Colonic mucosa (tissue), 4 donors: ENCODE measurements at regions not wholly inside any gene's neighbourhood (a gene's known extent, or its start where the extent isn't known, plus 50 kb on each side); places are given as distances from the start of the nearest gene placed in this dataset.

Experiments used
- DNase-seq: peaks from one replicate; pipeline ENCODE4 v3.0.0-alpha.2; 2020
- H3K27ac ChIP-seq: fragments of 200-600 bp; one replicate; pipeline ENCODE4 v1.8.0; 2021
- H3K27me3 ChIP-seq: fragments of 200-600 bp; one replicate; pipeline ENCODE4 v1.8.0; 2021
- H3K36me3 ChIP-seq: fragments of 200-600 bp; one replicate; pipeline ENCODE4 v1.8.0; 2021
- H3K4me1 ChIP-seq: fragments of 200-600 bp; one replicate; pipeline ENCODE4 v1.8.0; 2021; ENCODE audit warnings: mild to moderate bottlenecking
- H3K4me3 ChIP-seq: fragments of 200-600 bp; one replicate; pipeline ENCODE4 v1.8.0; 2021
- H3K9ac ChIP-seq, 2 donors: one replicate each; pipeline ENCODE4 v1.7.0; 2013; ENCODE audit warnings: control low read depth in 2 of 2, low read depth in 2 of 2, low read length in 2 of 2
- H3K9me3 ChIP-seq: fragments of 200-600 bp; one replicate; pipeline ENCODE4 v1.8.0; 2021
- intact Hi-C: fragments of 100-400 bp; cut with DNase I; formaldehyde crosslinking; loops from one replicate; pipeline ENCODE4 v1.14.1; 2022
- TF ChIP-seq, protein P1 (sequence below): fragments of 200-600 bp; IDR thresholded peaks from one replicate; pipeline ENCODE4 v1.8.0; 2022; ENCODE audit warnings: antibody characterized with exemption, mild to moderate bottlenecking
- donor health status: healthy.
- donor health status: DM: no; HTN: no; CAD: no.
- donor health status: DM: no; HTN: no; CAD: no.

DNA sequence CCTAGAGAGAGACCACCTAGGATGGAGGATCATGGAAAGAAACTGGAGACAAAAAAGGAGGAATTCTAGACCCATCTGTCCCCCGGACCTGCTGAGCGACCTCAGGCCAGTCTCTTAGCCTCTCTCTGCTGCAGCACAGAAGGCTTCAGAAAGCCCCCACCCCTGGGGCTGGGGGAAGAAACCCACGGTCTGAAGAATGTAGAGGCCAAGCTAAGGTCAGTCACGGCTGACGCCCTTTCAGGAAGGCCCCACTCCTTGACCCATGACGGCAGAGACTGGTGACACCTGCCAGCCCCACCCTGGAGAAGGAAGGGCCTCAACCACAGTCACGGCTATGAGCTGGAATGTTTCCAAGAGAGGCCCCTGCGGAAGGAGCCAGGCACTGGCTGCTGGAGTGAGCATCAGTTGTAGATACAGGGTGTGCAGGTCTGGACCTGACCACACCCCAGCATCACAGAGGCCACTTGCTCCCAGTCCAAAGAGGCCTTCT lies 120.5 kb upstream of the BOD1 start:
- DNase-seq = peak; percentile 65
- H3K4me1 ChIP-seq = no peaks in the 10 kb centered on the region
- TF ChIP-seq, protein P1, sequence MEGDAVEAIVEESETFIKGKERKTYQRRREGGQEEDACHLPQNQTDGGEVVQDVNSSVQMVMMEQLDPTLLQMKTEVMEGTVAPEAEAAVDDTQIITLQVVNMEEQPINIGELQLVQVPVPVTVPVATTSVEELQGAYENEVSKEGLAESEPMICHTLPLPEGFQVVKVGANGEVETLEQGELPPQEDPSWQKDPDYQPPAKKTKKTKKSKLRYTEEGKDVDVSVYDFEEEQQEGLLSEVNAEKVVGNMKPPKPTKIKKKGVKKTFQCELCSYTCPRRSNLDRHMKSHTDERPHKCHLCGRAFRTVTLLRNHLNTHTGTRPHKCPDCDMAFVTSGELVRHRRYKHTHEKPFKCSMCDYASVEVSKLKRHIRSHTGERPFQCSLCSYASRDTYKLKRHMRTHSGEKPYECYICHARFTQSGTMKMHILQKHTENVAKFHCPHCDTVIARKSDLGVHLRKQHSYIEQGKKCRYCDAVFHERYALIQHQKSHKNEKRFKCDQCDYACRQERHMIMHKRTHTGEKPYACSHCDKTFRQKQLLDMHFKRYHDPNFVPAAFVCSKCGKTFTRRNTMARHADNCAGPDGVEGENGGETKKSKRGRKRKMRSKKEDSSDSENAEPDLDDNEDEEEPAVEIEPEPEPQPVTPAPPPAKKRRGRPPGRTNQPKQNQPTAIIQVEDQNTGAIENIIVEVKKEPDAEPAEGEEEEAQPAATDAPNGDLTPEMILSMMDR = no peak
- no peak overlapping the region for H3K4me3 ChIP-seq
- no peaks in the 10 kb centered on the region for H3K36me3 ChIP-seq
- no peak overlapping the region for H3K27ac ChIP-seq
- H3K9me3 ChIP-seq = no peaks in the 10 kb centered on the region
- H3K9ac ChIP-seq = no peak overlapping the region
- no peaks in the 10 kb centered on the region for H3K27me3 ChIP-seq
- intact Hi-C loops = no loop called here

DNA sequence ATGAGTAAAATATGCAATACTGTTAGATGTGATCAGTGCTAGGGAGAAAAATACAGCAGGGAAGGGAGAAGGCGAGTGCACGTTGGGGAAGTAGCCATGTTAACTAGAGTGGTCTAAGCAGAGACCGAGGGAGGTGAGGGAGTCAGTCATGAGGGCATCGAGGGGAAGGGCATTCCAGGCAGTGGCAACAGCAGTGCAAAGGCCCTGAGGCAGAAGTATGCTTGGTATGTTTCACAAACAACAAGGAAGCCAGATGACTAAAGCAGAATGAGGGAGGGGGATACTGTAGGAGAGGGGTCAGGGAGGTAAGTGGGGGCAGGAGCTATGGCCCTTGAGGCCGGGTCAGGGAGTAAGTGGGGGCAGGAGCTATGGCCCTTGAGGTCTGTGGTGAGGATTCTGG lies 123.3 kb upstream of the BOD1 start:
- Histone ChIP-seq H3K27ac (no peak overlapping the region), H3K4me3 (no peak overlapping the region), H3K4me1 (no peaks in the 10 kb centered on the region), H3K36me3 (no peaks in the 10 kb centered on the region), H3K27me3 (no peaks in the 10 kb centered on the region), H3K9ac (no peak overlapping the region), H3K9me3 (no peaks in the 10 kb centered on the region)
- intact Hi-C loops = no loop called here
- no peak for DNase-seq
- TF ChIP-seq, protein P1 = no peak

DNA sequence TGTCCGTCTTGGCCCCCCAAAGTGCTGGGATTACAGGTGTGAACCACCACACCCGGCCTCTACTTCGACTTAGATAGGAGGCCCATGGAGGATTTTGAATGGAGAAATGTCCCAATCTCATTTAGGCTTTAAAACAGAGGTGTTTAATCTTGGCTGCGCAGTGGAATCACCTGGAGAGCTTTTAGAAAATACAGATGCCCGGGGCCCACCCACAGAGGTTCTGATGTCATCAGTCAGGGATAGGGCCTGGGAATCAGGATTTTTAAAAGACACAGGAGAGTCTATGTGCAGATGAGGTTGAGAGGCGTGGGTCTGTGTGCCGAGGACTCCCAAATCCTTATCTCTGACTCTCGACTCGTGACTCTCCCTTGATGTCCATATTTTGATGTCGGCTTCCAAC lies 124.0 kb upstream of the BOD1 start:
- TF ChIP-seq, protein P1 = no peak

DNA sequence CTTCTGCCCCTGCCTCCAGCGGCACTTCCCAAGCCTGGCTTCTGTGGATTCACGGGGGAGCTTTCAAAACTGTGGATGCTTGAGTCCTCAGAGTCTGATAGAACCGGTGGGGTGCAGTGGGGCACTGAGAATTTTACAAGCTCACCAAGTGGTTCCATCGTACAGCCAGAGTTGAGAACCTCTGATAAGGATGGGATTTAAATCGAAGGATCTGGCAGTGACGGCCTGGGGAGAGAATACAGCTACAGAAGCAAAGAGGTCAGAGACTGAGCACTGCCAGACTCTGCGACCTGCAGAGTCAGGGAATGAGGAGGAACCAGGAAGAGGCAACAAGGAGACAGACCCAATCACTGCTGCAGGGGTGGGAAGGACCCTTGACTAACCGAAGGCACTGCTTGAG lies 124.6 kb upstream of the BOD1 start:
- DNase-seq = no peak
- no peaks in the 10 kb centered on the region for H3K4me1 ChIP-seq
- intact Hi-C loops = no loop called here
- no peak overlapping the region for H3K9ac ChIP-seq
- no peaks in the 10 kb centered on the region for H3K36me3 ChIP-seq
- no peaks in the 10 kb centered on the region for H3K9me3 ChIP-seq
- no peak overlapping the region for H3K4me3 ChIP-seq
- no peak overlapping the region for H3K27ac ChIP-seq
- no peaks in the 10 kb centered on the region for H3K27me3 ChIP-seq
- TF ChIP-seq, protein P1 = no peak

More for the DNA sequence above, 124.0 kb upstream of the BOD1 start:
- Histone ChIP-seq H3K36me3 (no peaks in the 10 kb centered on the region), H3K4me3 (no peak overlapping the region), H3K9me3 (no peaks in the 10 kb centered on the region), H3K9ac (no peak overlapping the region), H3K27me3 (no peaks in the 10 kb centered on the region), H3K27ac (no peak overlapping the region), H3K4me1 (no peaks in the 10 kb centered on the region)
- intact Hi-C loops = no loop called here
- no peak for DNase-seq

DNA sequence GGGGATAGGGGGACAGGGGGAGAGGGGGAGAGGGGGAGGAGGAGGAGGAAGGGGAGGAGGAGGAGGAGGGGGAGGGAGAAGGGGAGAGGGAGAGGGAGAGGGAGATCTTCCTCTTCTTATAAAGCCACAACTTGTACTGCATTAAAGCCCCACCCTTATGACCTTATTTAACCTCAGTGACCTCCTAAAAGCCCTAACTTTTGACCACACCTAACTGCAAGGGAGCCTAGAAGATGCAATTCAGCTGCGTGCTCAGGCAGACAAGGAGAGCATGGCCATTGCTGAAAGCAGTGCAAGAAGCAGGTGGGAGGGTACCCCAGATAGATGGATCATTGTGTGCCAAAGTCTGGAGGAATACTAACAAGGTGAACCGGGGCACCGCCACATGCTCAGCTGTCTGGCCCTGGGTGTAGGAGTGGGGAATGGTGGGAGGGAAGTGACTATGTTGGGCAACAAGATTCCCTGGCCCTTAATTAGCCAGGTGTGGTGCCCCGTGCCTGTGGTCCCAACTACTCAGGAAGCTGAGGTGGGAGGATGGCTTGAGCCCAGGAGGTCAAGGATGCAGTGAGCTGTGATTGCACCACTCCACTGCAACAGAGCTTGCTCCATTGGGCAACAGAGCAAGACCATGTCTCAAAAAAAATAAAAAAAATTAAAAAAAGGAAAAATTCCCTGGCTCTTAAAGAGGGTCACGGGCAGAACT lies 125.4 kb upstream of the BOD1 start:
- Histone ChIP-seq H3K9ac (no peak overlapping the region), H3K4me1 (no peaks in the 10 kb centered on the region), H3K27ac (no peak overlapping the region), H3K4me3 (no peak overlapping the region), H3K9me3 (no peaks in the 10 kb centered on the region), H3K27me3 (no peaks in the 10 kb centered on the region), H3K36me3 (no peaks in the 10 kb centered on the region)
- intact Hi-C loops = no loop called here
- DNase-seq = no peak
- TF ChIP-seq, protein P1 = no peak
